ENCODE measurements at regions not wholly inside any gene's neighbourhood (a gene's known extent, or its start where the extent isn't known, plus 50 kb on each side); places are given as distances from the start of the nearest gene placed in this dataset.

GRCh38 chr1:38312753-38313152 lies 266.2 kb upstream of the POU3F1 start:
- DNase-seq (no peak), ATAC-seq (ENCODE audit: poor library complexity) (no peak)
- intact Hi-C loops (cut with DNase I): no loop called here

- ATAC-seq (ENCODE audit: poor library complexity) (no peak), DNase-seq (no peak)
- intact Hi-C loops (cut with DNase I): no loop called here
These were observed 263.5 kb upstream of the POU3F1 start for GRCh38 chr1:38310079-38310478.

- ATAC-seq (ENCODE audit: poor library complexity): no peak
- DNase-seq: no peak
- intact Hi-C loops (cut with DNase I): no loop called here
These were observed 262.2 kb upstream of the POU3F1 start for GRCh38 chr1:38308780-38309179.

- DNase-seq (no peak), ATAC-seq (ENCODE audit: poor library complexity) (no peak)
- intact Hi-C loops (cut with DNase I): no loop called here
These were observed 259.1 kb upstream of the POU3F1 start for GRCh38 chr1:38305666-38306065.

GRCh38 chr1:38303843-38304242 lies 257.2 kb upstream of the POU3F1 start:
- no peak for DNase-seq

GRCh38 chr1:38301040-38301439 lies 254.4 kb upstream of the POU3F1 start:
- intact Hi-C loops (cut with DNase I): no loop called here
- no peak for ATAC-seq (ENCODE audit: poor library complexity)
- no peak for DNase-seq

More at GRCh38 chr1:38303843-38304242, 257.2 kb upstream of the POU3F1 start:
- no peak for ATAC-seq (ENCODE audit: poor library complexity)
- intact Hi-C loops (cut with DNase I): no loop called here

- no peak for ATAC-seq (ENCODE audit: poor library complexity)
- DNase-seq: no peak
These were observed 254.0 kb upstream of the POU3F1 start for GRCh38 chr1:38300616-38301015.

GRCh38 chr1:38297842-38298241 lies 251.2 kb upstream of the POU3F1 start:
- intact Hi-C loops (cut with DNase I): no loop called here
- DNase-seq: no peak
- ATAC-seq (ENCODE audit: poor library complexity): no peak

More at GRCh38 chr1:38300616-38301015, 254.0 kb upstream of the POU3F1 start:
- intact Hi-C loops (cut with DNase I): no loop called here

GRCh38 chr1:38297246-38297645 lies 250.7 kb upstream of the POU3F1 start:
- intact Hi-C loops (cut with DNase I): no loop called here
- ATAC-seq (ENCODE audit: poor library complexity) (no peak), DNase-seq (no peak)

GRCh38 chr1:38296047-38296446 lies 249.5 kb upstream of the POU3F1 start:
- DNase-seq (no peak), ATAC-seq (ENCODE audit: poor library complexity) (no peak)
- intact Hi-C loops (cut with DNase I): no loop called here

GRCh38 chr1:38293567-38293966 lies 247.0 kb upstream of the POU3F1 start:
- no peak for DNase-seq
- ATAC-seq (ENCODE audit: poor library complexity): no peak
- intact Hi-C loops (cut with DNase I): no loop called here

- no peak for DNase-seq
- ATAC-seq (ENCODE audit: poor library complexity): no peak
- intact Hi-C loops (cut with DNase I): no loop called here
These were observed 246.4 kb upstream of the POU3F1 start for GRCh38 chr1:38292969-38293368.

GRCh38 chr1:38291906-38292521 lies 245.4 kb upstream of the POU3F1 start:
- intact Hi-C loops (cut with DNase I): no loop called here
- DNase-seq (no peak), ATAC-seq (ENCODE audit: poor library complexity) (peak; percentile 56)

GRCh38 chr1:38291336-38291735 lies 244.7 kb upstream of the POU3F1 start:
- ATAC-seq (ENCODE audit: poor library complexity): no peak
- intact Hi-C loops (cut with DNase I): no loop called here

GRCh38 chr1:38289034-38289433 lies 242.4 kb upstream of the POU3F1 start:
- intact Hi-C loops (cut with DNase I): no loop called here
- no peak for DNase-seq
- ATAC-seq (ENCODE audit: poor library complexity): no peak

More at GRCh38 chr1:38291336-38291735, 244.7 kb upstream of the POU3F1 start:
- no peak for DNase-seq

GRCh38 chr1:38287547-38287946 lies 241.0 kb upstream of the POU3F1 start:
- no peak for ATAC-seq (ENCODE audit: poor library complexity)
- intact Hi-C loops (cut with DNase I): no loop called here
- no peak for DNase-seq

- DNase-seq: no peak
- intact Hi-C loops (cut with DNase I): no loop called here
- ATAC-seq (ENCODE audit: poor library complexity): no peak
These were observed 240.4 kb upstream of the POU3F1 start for GRCh38 chr1:38287036-38287435.

GRCh38 chr1:38285807-38286530 lies 239.4 kb upstream of the POU3F1 start:
- intact Hi-C loops (cut with DNase I): no loop called here
- no peak for ATAC-seq (ENCODE audit: poor library complexity)
- no peak for DNase-seq

- intact Hi-C loops (cut with DNase I): no loop called here
- ATAC-seq (ENCODE audit: poor library complexity) (no peak), DNase-seq (no peak)
These were observed 238.4 kb upstream of the POU3F1 start for GRCh38 chr1:38284953-38285352.

GRCh38 chr1:38283696-38284470 lies 237.3 kb upstream of the POU3F1 start:
- intact Hi-C loops (cut with DNase I): no loop called here
- ATAC-seq (ENCODE audit: poor library complexity): no peak
- DNase-seq: no peak
